GM13976 (cell line): ENCODE measurements at regions not wholly inside any gene's neighbourhood (a gene's known extent, or its start where the extent isn't known, plus 50 kb on each side); places are given as distances from the start of the nearest gene placed in this dataset.
"Not testable (repeated sequence)": the region's sequence is repeated elsewhere in the genome, so short reads cannot be mapped to it uniquely, and the experiment has no call there.

Experiments
- DNase-seq: peaks from one replicate; pipeline ENCODE4 v3.0.0; 2012; ENCODE audit warnings: low spot score
- in situ Hi-C: fragments of 300-500 bp; cut with MboI; formaldehyde crosslinking; loops from one replicate; pipeline ENCODE4 v1.12.0; 2022; ENCODE audit warnings: low sequenced_read_pairs, mixed read lengths, inconsistent platforms; ENCODE audit not compliant: unreplicated experiment
- TF ChIP-seq, protein P1 (sequence below): IDR thresholded peaks from 2 replicates; pipeline ENCODE4 v1.5.1; 2012; ENCODE audit warnings: borderline replicate concordance, mild to moderate bottlenecking; ENCODE audit not compliant: insufficient read depth; ENCODE audit errors: extremely low read depth, missing control alignments, control extremely low read depth

GRCh38 chr4:38383646-38384121 lies 280.3 kb upstream of the KLF3 start:
- TF ChIP-seq, protein P1, sequence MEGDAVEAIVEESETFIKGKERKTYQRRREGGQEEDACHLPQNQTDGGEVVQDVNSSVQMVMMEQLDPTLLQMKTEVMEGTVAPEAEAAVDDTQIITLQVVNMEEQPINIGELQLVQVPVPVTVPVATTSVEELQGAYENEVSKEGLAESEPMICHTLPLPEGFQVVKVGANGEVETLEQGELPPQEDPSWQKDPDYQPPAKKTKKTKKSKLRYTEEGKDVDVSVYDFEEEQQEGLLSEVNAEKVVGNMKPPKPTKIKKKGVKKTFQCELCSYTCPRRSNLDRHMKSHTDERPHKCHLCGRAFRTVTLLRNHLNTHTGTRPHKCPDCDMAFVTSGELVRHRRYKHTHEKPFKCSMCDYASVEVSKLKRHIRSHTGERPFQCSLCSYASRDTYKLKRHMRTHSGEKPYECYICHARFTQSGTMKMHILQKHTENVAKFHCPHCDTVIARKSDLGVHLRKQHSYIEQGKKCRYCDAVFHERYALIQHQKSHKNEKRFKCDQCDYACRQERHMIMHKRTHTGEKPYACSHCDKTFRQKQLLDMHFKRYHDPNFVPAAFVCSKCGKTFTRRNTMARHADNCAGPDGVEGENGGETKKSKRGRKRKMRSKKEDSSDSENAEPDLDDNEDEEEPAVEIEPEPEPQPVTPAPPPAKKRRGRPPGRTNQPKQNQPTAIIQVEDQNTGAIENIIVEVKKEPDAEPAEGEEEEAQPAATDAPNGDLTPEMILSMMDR: no peak
- in situ Hi-C loops: no loop called here
- DNase-seq: no peak

DNA sequence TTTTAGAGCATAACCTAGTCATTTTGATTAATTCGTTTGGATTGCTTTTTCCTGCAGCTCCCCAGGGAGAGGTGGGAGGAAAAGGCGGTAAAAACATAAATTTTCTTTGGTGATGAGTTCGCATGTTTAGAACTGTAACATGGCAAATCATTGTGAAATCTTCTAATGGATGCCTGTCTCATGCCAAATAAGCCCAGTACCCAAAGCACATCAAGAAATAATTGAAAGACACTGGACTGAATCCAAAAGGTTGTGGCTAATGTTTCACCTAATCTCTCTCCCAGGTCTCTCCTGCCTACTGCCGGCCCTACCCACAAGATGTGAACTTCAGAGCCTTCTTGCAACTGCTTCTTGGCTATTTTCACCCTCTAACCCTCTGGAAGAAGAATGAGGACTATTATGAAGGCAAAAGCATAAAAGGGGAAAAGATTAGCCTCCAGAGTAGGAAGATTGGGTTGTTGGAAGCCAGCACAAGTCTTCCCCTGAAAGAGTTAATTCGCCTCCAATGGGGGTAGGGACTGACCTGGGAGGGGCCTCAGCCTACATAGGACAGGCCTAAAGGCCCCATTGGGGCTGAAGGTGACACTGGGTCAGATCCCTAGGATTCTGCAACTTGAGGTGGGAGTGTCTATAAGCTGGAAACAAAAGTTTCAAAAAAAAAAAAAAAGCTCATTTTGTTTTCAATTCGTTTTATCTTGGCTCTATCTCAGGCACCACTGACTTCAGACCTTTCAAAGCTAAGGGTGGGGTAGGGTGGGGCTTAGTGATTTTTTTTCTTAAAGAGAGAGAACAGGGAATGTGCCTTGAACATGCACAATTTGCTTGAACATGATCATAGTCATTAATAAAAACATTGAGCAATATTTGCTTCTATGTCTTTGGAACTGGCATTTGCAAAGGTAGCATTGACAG lies 278.6 kb upstream of the KLF3 start:
- TF ChIP-seq, protein P1: no peak
- in situ Hi-C loops: no loop called here
- DNase-seq: no peak

DNA sequence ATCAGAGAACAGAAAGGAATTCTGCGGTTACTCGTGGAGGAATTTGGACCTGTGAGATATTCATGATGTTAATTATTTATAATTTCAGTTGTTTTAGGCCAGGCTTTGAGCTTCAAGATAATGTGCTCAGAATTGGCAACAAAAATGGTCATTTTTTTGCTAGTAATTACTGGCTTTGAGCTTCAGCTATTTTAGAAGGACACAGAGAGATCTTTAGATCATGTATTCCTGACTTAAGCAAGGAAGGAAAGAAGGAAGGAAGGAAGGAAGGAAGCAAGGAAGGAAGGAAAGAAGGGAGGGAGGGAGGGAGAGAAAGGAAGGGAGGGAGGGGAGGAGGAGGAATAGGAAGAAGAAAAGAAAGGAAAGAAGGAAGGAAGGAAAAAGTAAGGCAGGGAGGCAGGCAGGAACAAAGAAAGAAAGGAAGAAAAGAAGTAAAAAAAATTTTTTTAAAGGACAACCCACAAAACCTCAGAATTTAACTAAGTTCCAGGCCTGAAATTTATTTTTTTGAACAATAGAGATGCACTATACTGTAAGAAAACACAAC lies 277.9 kb upstream of the KLF3 start:
- in situ Hi-C loops: no loop called here
- no peak for DNase-seq
- TF ChIP-seq, protein P1: no peak

- in situ Hi-C loops: no loop called here
- TF ChIP-seq, protein P1: no peak
- no peak for DNase-seq
These were observed 277.3 kb upstream of the KLF3 start for GRCh38 chr4:38386654-38387188.

DNA sequence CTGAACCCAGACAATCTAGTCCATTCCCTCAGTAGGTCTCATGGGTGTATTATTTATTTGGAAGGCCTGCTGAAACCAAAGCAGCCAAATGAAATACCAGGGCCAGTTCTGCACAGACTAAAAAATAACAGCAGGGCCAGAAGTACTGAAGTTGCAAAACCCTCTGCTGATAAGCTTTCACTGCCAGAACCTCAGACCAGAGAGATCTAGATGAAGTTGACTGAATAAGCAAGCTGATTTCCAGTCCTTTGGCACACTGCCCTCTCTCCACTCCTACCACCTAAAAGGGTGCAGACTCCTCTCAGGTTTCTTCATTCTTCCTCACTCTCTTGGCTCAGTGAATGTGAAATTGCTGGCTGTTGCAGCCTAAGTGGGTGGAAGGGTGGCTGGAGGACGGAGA lies 276.7 kb upstream of the KLF3 start:
- in situ Hi-C loops: no loop called here
- TF ChIP-seq, protein P1: no peak
- DNase-seq: no peak

DNA sequence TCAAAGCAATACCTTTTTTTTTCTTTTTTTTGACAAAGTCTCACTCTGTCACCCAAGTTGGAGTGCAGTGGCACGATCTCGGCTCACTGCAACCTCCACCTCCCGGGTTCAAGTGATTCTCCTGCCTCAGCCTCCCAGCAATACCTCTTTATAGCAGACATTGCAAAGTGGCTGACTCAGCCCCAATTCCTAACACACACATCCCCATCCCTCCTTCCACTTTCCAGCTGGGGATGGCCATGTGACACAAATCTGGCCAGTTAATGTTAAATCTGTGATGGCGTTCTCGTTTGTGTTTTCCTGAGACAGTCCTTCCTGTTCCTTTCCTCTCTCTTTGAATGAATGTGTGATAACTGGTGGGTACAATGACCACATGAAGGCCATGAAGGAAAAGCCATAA lies 276.2 kb upstream of the KLF3 start:
- DNase-seq: no peak
- in situ Hi-C loops: no loop called here
- TF ChIP-seq, protein P1: no peak

DNA sequence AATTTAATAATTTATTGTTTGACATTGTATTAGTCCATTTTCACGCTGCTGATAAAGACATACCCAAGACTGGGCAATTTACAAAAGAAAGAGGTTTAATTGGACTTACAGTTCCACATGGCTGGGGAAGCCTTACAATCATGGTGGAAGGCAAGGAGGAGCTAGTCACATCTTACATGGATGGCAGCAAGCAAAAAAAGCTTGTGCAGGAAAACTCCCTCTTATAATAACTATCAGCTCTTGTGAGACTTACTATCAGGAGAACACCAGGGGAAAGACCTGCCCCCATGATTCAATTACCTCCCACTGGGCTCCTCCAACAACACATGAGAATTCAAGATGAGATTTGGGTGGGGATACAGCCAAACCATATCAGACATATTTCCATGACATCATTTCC lies 275.1 kb upstream of the KLF3 start:
- DNase-seq, in situ Hi-C loops: not testable (repeated sequence)
